Medulla oblongata (tissue), 1 donor: ENCODE measurements at regions not wholly inside any gene's neighbourhood (a gene's known extent, or its start where the extent isn't known, plus 50 kb on each side); places are given as distances from the start of the nearest gene placed in this dataset.
"Not testable (repeated sequence)": the region's sequence is repeated elsewhere in the genome, so short reads cannot be mapped to it uniquely, and the experiment has no call there.

ENCODE experiments used
- DNase-seq: peaks from one replicate; pipeline ENCODE4 v3.0.0-alpha.2; 2015; ENCODE audit errors: extremely low spot score

GRCh38 chr6:16039892-16040627 is 88.8 kb upstream of the MYLIP start:
- DNase-seq: not testable (repeated sequence)

GRCh38 chr6:16038938-16039337 is 89.9 kb upstream of the MYLIP start:
- DNase-seq: no peak

DNA sequence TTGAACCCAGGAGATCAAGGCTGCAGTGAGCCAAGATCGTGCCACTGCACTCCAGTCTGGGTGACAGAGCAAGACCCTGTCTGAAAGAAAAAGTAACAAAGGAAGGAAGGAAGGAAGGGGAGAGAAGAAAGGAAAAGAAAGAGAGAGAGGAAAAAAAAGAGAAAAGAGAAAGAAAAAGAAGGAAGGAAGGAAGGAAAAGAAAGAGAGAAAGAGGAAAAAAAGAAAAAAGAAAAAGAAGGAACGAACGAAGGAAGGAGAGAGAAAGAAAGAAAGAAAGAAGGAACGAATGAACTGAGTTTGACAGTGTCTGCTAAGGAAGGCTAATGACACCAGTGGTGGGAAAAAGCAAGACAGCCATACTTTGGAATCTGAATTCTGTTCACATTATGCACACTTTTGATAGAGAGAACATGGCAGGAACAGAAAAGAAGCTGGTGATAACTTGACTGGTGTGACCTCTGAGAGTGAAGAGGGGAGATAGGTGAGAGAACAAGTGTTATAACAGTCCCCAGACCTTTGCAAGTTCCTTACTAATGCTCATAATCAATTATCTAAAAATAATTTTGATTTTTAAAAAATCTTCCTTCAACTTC is 93.3 kb upstream of the MYLIP start:
- DNase-seq: no peak

DNA sequence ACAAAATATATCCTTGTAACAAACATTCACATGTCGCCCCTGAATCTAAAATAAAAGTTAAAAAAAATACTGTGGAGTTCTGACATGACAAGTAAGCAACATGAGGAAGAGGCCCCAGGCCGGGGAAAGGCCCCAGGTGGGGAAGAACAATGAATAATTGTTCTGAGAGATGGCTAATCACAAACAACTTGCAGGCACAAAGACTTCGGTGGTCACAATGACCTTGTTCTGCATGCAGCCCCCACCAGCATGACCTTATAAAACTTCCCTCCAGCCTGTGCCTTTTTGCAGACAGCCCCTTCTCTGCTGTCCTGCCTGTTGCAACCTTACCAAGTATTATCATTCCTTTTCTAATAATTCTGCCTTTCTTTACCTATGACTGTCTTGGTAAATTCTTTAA is 95.7 kb upstream of the MYLIP start:
- no peak for DNase-seq

- DNase-seq: no peak
Observed at GRCh38 chr6:16031278-16031981, 97.5 kb upstream of the MYLIP start.

DNA sequence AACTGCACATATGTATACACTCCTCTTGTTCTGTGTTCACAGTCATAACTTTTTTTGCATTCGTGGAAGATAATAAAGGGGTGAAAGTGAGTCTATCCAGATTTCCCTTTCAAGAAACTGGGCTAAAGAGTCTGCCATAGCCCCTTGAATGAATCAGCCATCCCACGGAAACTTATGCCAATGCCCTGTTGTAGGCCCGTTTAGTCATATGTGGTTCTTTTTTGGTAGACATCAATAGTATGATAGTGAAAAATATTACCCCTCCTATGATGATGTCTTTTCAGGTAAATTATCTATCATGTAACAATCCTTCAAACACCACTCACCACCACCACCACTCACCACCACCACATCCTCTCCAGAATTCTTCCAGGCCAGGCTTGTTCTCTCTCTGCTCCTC is 99.9 kb upstream of the MYLIP start:
- no peak for DNase-seq

DNA sequence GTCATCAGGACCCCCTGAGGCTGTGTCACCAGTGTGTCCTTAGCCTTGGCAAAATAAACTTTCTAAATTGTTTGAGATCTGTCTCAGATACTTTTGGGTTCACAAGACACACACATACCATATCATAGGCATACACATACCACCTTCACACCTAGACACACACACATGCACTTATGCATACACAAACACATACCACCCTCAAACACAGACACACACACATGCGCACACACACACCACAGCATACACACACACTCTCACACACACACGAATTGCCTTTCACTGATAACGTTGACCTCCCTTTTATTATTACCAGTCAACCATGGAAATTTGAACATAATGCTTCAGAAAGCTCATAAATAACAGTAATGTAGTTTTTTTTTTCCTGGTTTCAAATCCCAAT is 108.6 kb upstream of the MYLIP start:
- DNase-seq: no peak

- DNase-seq: no peak
Observed at GRCh38 chr6:16019462-16019861, 109.4 kb upstream of the MYLIP start.

- no peak for DNase-seq
Observed at GRCh38 chr6:16018626-16019025, 110.3 kb upstream of the MYLIP start.

- not testable (repeated sequence) for DNase-seq
Observed at GRCh38 chr6:16014325-16014724, 114.6 kb upstream of the MYLIP start.

DNA sequence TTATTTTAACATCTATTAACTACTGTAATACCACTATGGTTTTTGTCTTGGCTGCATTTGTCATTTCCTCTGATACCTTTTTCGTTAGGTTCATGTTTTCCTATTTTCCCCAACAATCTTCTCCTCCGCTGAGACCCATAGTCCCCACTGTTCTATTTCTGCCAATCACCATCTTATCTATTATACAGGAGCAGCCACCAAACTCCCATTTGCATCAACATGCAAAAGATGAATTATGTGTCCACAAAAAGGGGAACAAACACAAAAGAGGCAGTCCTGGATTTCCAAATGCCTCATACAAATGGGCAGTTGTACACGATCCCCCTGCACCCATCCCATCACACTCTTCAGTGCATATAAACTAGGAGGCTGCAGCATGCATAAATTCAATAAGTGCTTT is 121.7 kb upstream of the MYLIP start:
- no peak for DNase-seq

- DNase-seq: no peak
Observed at GRCh38 chr6:16006681-16007080, 122.2 kb upstream of the MYLIP start.

GRCh38 chr6:16004934-16005679 is 123.8 kb upstream of the MYLIP start:
- no peak for DNase-seq

- no peak for DNase-seq
Observed at GRCh38 chr6:16003197-16003491, 125.7 kb upstream of the MYLIP start.

DNA sequence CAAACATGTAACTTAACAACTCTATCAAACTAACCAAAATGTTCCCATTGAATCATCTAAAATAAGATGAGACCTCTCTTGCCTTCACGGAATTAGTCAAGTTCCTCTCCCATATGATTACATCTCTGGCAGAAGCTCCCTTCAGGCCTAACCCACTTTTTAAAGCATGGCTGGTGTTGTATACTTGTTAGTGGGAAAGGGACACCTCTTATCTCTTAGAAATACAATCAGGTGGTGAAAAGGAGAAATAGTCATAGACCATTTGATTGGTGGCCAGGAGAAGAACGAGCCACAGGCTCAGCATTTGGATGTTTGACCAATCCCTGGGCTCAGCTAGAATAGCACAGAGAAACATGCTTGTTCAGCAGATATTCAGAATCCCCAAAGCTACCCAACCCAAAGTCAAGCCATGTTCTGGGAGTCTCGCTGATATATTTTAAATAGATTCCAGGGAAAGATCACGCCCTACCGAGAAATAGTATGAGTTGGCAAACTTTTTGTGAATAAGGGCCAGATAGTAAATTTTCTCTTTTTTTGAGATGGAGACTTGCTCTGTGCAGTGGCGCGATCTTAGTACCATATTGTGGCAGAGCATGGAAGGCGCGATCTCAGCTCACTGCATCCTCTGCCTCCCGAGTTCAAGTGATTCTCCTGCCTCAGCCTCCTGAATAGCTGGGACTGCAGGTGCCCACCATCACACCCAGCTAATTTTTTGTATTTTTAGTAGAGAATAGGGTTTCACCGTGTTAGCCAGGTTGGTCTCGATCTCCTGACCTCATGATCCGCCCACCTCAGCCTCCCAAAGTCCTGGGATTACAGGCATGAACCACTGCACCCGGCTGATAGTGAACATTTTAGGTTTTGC is 126.3 kb upstream of the MYLIP start:
- DNase-seq: no peak

DNA sequence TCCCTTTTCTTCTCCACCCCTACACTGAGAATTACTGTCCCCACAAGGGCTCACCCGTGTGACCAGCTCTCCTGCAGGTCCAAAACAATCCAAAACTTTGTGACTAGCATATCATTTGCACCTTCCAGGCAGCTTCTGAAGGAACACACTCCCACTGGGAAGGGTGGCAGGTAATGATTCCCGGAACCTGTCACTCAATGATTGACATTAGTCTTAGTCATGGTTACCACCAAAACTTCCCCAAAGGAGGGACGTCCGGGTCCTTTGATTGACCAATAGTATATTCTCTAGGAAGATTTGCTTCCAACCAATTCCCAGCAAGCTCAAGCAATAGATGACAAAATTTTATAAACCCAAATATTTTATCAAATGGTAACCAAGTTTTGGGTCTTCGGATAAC is 127.7 kb upstream of the MYLIP start:
- DNase-seq: no peak

GRCh38 chr6:15999201-15999600 is 129.7 kb upstream of the MYLIP start:
- no peak for DNase-seq

- no peak for DNase-seq
Observed at GRCh38 chr6:15997586-15998388, 131.1 kb upstream of the MYLIP start.

DNA sequence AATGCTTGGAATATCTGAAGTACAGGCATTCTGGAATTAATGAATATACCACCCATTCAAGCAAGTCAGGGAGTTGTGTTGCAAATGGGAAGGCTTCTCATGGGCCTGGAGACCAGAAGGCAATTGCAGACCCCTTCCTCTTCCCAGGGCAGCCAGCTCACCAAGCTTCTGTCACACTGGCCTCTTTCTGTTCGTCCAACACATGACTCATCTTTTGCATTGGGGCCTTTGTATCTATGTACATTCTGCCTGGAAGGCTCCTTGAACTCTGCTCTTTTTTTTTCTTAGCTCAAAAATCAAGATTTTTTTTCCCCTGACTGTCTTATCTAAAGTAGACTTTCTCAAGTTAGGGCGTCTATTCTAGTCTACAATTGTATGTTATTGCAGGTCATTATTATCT is 132.9 kb upstream of the MYLIP start:
- DNase-seq: no peak

- DNase-seq: no peak
Observed at GRCh38 chr6:15995493-15995892, 133.4 kb upstream of the MYLIP start.
